ENCODE measurements at regions not wholly inside any gene's neighbourhood (a gene's known extent, or its start where the extent isn't known, plus 50 kb on each side); places are given as distances from the start of the nearest gene placed in this dataset.

DNA sequence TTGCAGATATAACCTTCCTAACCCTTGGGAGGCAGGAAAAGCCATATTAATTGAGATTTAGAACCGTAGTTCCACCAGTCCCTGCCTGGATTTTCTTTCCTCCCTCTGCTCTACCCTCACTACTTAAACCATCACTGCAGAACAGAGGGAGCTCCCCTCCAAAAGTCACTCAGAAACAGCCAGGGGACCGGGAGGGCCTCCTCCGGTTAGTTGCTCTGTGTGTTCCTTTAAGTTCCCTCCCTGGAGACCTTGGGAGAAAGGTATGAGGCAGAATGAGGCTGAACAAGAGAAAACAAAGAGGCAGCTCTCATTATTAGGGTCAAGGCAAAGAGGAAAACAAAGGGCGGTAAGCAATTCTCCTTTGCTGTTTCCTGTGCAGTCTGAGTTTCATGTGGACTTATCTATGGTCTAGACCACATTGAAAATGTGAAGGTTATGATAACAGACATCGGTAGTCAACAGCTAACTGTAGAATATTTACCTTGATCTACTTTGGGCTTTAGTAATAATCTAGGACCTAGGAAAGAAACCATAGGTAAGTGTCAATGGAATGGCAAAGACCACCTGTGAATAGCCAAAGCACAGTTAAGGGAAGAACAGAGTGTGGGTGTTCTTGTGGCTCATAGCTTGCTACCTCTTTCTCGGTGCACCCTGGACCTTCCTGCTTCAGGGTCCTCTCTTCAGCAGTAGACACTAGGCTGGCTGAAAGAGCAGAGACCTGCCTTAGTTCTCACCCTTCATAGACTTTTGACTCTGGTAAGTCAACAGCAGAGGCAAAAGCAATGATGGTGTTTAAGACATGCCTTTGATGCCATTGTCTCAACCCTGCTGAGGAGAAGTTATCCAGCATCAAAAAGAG, 250.9 kb upstream of the CITED2 start (continued):
- TF ChIP-seq, protein P1, sequence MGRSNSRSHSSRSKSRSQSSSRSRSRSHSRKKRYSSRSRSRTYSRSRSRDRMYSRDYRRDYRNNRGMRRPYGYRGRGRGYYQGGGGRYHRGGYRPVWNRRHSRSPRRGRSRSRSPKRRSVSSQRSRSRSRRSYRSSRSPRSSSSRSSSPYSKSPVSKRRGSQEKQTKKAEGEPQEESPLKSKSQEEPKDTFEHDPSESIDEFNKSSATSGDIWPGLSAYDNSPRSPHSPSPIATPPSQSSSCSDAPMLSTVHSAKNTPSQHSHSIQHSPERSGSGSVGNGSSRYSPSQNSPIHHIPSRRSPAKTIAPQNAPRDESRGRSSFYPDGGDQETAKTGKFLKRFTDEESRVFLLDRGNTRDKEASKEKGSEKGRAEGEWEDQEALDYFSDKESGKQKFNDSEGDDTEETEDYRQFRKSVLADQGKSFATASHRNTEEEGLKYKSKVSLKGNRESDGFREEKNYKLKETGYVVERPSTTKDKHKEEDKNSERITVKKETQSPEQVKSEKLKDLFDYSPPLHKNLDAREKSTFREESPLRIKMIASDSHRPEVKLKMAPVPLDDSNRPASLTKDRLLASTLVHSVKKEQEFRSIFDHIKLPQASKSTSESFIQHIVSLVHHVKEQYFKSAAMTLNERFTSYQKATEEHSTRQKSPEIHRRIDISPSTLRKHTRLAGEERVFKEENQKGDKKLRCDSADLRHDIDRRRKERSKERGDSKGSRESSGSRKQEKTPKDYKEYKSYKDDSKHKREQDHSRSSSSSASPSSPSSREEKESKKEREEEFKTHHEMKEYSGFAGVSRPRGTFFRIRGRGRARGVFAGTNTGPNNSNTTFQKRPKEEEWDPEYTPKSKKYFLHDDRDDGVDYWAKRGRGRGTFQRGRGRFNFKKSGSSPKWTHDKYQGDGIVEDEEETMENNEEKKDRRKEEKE (IDR thresholded peaks at IDR 0.05; ENCODE audit: borderline replicate concordance in 1 of 2, control insufficient read depth in 1 of 2, low read depth in 2 of 2, low read length in 1 of 2): no peak
- TF ChIP-seq CBX3 (IDR thresholded peaks at IDR 0.05; ENCODE audit: borderline replicate concordance in 1 of 2, low read length in 2 of 2) (0 out of 3 replicates have a peak, but pooled peaks of 1 of the 2 experiments have one; percentile 26), CBFA2T2 (conservative IDR thresholded peaks at IDR 0.05) (peak; percentile 74), TRIM24 (IDR thresholded peaks at IDR 0.05) (peak; percentile 36 to 66; a peak in 3 of 4 replicates), PCBP1 (IDR thresholded peaks at IDR 0.05; ENCODE audit: low read depth, low read length, poor library complexity, severe bottlenecking) (no peak), MTF1 (CRISPR knock-in tag; IDR thresholded peaks at IDR 0.05; ENCODE audit: borderline replicate concordance) (no peak), EP400 (IDR thresholded peaks at IDR 0.05) (no peak; the same call in 1 of the 2 replicates), HMGXB4 (CRISPR knock-in tag; IDR thresholded peaks at IDR 0.05) (no peak), PML (IDR thresholded peaks at IDR 0.05; ENCODE audit: low read length) (peak; percentile 61; the same call in 1 of the 2 replicates), XRCC4 (IDR thresholded peaks at IDR 0.05; ENCODE audit: extremely low read depth, insufficient read depth, insufficient read length) (no peak), STAT5A (IDR thresholded peaks at IDR 0.05; ENCODE audit: borderline replicate concordance, low read length) (peak; percentile 54; the same call in 1 of the 2 replicates), SMARCC2 (IDR thresholded peaks at IDR 0.05; ENCODE audit: low read depth) (peak; percentile 46; the same call in 1 of the 2 replicates), THAP12 (CRISPR knock-in tag; IDR thresholded peaks at IDR 0.05) (no peak), LCOR (CRISPR knock-in tag; IDR thresholded peaks at IDR 0.05) (no peak), CBX8 (IDR thresholded peaks at IDR 0.05; ENCODE audit: borderline replicate concordance, extremely low read depth, low read depth, low read length, poor library complexity, severe bottlenecking) (no peak), TAF15 (IDR thresholded peaks at IDR 0.05; ENCODE audit: low read depth, low read length) (no peak)
- TF ChIP-seq, protein P2, sequence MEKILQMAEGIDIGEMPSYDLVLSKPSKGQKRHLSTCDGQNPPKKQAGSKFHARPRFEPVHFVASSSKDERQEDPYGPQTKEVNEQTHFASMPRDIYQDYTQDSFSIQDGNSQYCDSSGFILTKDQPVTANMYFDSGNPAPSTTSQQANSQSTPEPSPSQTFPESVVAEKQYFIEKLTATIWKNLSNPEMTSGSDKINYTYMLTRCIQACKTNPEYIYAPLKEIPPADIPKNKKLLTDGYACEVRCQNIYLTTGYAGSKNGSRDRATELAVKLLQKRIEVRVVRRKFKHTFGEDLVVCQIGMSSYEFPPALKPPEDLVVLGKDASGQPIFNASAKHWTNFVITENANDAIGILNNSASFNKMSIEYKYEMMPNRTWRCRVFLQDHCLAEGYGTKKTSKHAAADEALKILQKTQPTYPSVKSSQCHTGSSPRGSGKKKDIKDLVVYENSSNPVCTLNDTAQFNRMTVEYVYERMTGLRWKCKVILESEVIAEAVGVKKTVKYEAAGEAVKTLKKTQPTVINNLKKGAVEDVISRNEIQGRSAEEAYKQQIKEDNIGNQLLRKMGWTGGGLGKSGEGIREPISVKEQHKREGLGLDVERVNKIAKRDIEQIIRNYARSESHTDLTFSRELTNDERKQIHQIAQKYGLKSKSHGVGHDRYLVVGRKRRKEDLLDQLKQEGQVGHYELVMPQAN (IDR thresholded peaks at IDR 0.05; ENCODE audit: borderline replicate concordance): no peak

All from K562 (cell line).